H1 (cell line): ENCODE measurements at regions not wholly inside any gene's neighbourhood (a gene's known extent, or its start where the extent isn't known, plus 50 kb on each side); places are given as distances from the start of the nearest gene placed in this dataset.

Experiments used
- CTCF ChIA-PET: fragments of 300-600 bp; sonication (Branson Sonifier 250); formaldehyde crosslinking; loops from one replicate; lab custom pipeline; 2021; ENCODE audit not compliant: partially characterized antibody; lab: Charles Lee
- POLR2A ChIA-PET: fragments of 300-600 bp; sonication (Branson Sonifier 250); formaldehyde crosslinking; loops from one replicate; lab custom pipeline; 2021; ENCODE audit warnings: inconsistent platforms; ENCODE audit not compliant: partially characterized antibody; lab: Charles Lee
- DNase-seq, 2 experiments: peaks; one replicate each; pipeline versions ENCODE4 v3.0.0 to v3.0.0-alpha.2; 2010 to 2022; ENCODE audit warnings: low spot score in 2 of 2, low read depth in 1 of 2, mixed read lengths in 1 of 2
- FAIRE-seq: peaks from 2 replicates; lab custom pipeline; 2011; peaks lifted over from hg19 to GRCh38; lab: Jason Lieb, UNC
- H2AFZ ChIP-seq: 2 replicates; pipeline ENCODE4 v1.8.1; 2012; ENCODE audit warnings: low read length, inconsistent platforms
- H2AK5ac ChIP-seq: 2 replicates; pipeline ENCODE4 v1.6.1; 2013; ENCODE audit warnings: low read depth, low read length
- H2BK120ac ChIP-seq: replicated peaks from 2 replicates; pipeline ENCODE3; 2013; ENCODE audit warnings: low read depth, low read length, inconsistent platforms
- H2BK12ac ChIP-seq: 2 replicates; pipeline ENCODE4 v1.6.1; 2013; ENCODE audit warnings: low read depth, low read length
- H2BK15ac ChIP-seq: 2 replicates; pipeline ENCODE4 v1.6.1; 2013; ENCODE audit warnings: low read length
- H2BK20ac ChIP-seq: 2 replicates; pipeline ENCODE4 v1.6.1; 2013; ENCODE audit warnings: low read length
- H2BK5ac ChIP-seq: 2 replicates; pipeline ENCODE4 v1.6.1; 2013; ENCODE audit warnings: low read depth, low read length
- H3K14ac ChIP-seq: 2 replicates; pipeline ENCODE4 v1.6.1; 2013; ENCODE audit warnings: inconsistent platforms; ENCODE audit not compliant: insufficient read length
- H3K18ac ChIP-seq: 2 replicates; pipeline ENCODE4 v1.6.1; 2013; ENCODE audit warnings: low read length; ENCODE audit errors: extremely low read depth
- H3K23ac ChIP-seq: 2 replicates; pipeline ENCODE4 v1.6.1; 2013; ENCODE audit warnings: inconsistent platforms; ENCODE audit not compliant: insufficient read length
- H3K23me2 ChIP-seq: 2 replicates; pipeline ENCODE4 v1.6.1; 2013; ENCODE audit warnings: low read depth, low read length
- H3K27ac ChIP-seq: 2 replicates; pipeline ENCODE4 v1.6.1; 2011; ENCODE audit warnings: low read depth, low read length, inconsistent platforms
- H3K27me3 ChIP-seq, 4 experiments: replicated peaks in 1 of 4; 1 replicate in 1 of 4; 2 replicates in 3 of 4; pipeline versions ENCODE4 v1.6.1 to v1.8.1; 2011 to 2013; ENCODE audit warnings: low read length in 3 of 4, mild to moderate bottlenecking in 3 of 4, inconsistent platforms in 2 of 4, mixed read lengths in 2 of 4, moderate library complexity in 1 of 4; ENCODE audit not compliant: control insufficient read depth in 3 of 4, insufficient read depth in 3 of 4; ENCODE audit errors: extremely low read depth in 1 of 4
- H3K36me3 ChIP-seq, 4 experiments: 2 replicates each; pipeline versions ENCODE4 v1.6.1 to v1.8.1; 2011 to 2013; ENCODE audit warnings: mild to moderate bottlenecking in 4 of 4, low read length in 3 of 4, moderate library complexity in 2 of 4, control low read depth in 1 of 4, inconsistent platforms in 1 of 4; ENCODE audit not compliant: insufficient read depth in 4 of 4, control insufficient read depth in 2 of 4
- H3K4ac ChIP-seq: replicated peaks from 2 replicates; pipeline ENCODE3; 2013; ENCODE audit warnings: low read length, low read depth, mixed read lengths, inconsistent platforms; ENCODE audit not compliant: insufficient read length
- H3K4me1 ChIP-seq, 4 experiments: replicated peaks in 1 of 4; 1 replicate in 1 of 4; 2 replicates in 3 of 4; pipeline versions ENCODE4 v1.6.1 to v1.8.1; 2011 to 2013; ENCODE audit warnings: low read length in 3 of 4, inconsistent platforms in 2 of 4, mixed read lengths in 1 of 4; ENCODE audit not compliant: insufficient read depth in 4 of 4, control insufficient read depth in 3 of 4
- H3K4me2 ChIP-seq, 2 experiments: 2 replicates each; pipeline versions ENCODE4 v1.6.1 to v1.8.1; 2011 to 2013; ENCODE audit warnings: low read depth in 2 of 2, low read length in 2 of 2, control low read depth in 1 of 2, inconsistent platforms in 1 of 2, mild to moderate bottlenecking in 1 of 2; ENCODE audit not compliant: insufficient read depth in 1 of 2
- H3K4me3 ChIP-seq, 4 experiments: fragments of 200-600, 300-600 bp in 1 of 4; sonication (generic), shearing (Covaris generic), sonication (Bioruptor Twin) in 1 of 4; 2 replicates each; pipeline versions ENCODE4 v1.5.1 to v1.8.1; 2011 to 2016; ENCODE audit warnings: low read length in 4 of 4, low read depth in 3 of 4, control low read depth in 2 of 4, inconsistent platforms in 2 of 4, mild to moderate bottlenecking in 2 of 4, mixed read lengths in 1 of 4, moderate library complexity in 1 of 4; ENCODE audit not compliant: insufficient read depth in 2 of 4; ENCODE audit errors: extremely low read depth in 1 of 4
- H3K56ac ChIP-seq: replicated peaks from 2 replicates; pipeline ENCODE3; 2013; ENCODE audit warnings: low read depth, mild to moderate bottlenecking, mixed read lengths, low read length, inconsistent platforms; ENCODE audit not compliant: insufficient read length
- H3K79me1 ChIP-seq: 2 replicates; pipeline ENCODE4 v1.6.1; 2013; ENCODE audit warnings: low read depth, low read length, control low read depth
- H3K79me2 ChIP-seq, 2 experiments: 2 replicates each; pipeline versions ENCODE4 v1.6.1 to v1.8.1; 2012 to 2013; ENCODE audit warnings: low read length in 2 of 2, mild to moderate bottlenecking in 2 of 2, inconsistent platforms in 1 of 2; ENCODE audit not compliant: insufficient read depth in 2 of 2, control insufficient read depth in 1 of 2
- H3K9ac ChIP-seq, 4 experiments: replicated peaks in 1 of 4; 1 replicate in 1 of 4; 2 replicates in 3 of 4; pipeline versions ENCODE4 v1.6.1 to v1.8.1; 2011 to 2013; ENCODE audit warnings: low read depth in 3 of 4, low read length in 3 of 4, control low read depth in 2 of 4, mild to moderate bottlenecking in 2 of 4, moderate library complexity in 2 of 4, inconsistent platforms in 1 of 4; ENCODE audit errors: extremely low read depth in 1 of 4
- H3K9me3 ChIP-seq, 2 experiments: 2 replicates each; pipeline versions ENCODE4 v1.6.1 to v1.8.1; 2012 to 2013; ENCODE audit warnings: mild to moderate bottlenecking in 2 of 2, moderate library complexity in 2 of 2, control low read depth in 1 of 2, inconsistent platforms in 1 of 2, low read depth in 1 of 2, low read length in 1 of 2, mixed read lengths in 1 of 2; ENCODE audit not compliant: insufficient read depth in 2 of 2
- H4K20me1 ChIP-seq, 2 experiments: replicated peaks in 1 of 2; 2 replicates each; pipeline versions ENCODE3 to v1.8.1; 2011 to 2013; ENCODE audit warnings: inconsistent platforms in 2 of 2, low read length in 2 of 2, mild to moderate bottlenecking in 1 of 2; ENCODE audit not compliant: insufficient read depth in 2 of 2, control insufficient read depth in 1 of 2
- H4K5ac ChIP-seq: 2 replicates; pipeline ENCODE4 v1.6.1; 2013; ENCODE audit warnings: low read length, low read depth, mixed read lengths, inconsistent platforms; ENCODE audit not compliant: insufficient read length
- H4K8ac ChIP-seq: 2 replicates; pipeline ENCODE4 v1.8.0; 2013; ENCODE audit warnings: mild to moderate bottlenecking, moderate library complexity, low read length, inconsistent platforms; ENCODE audit not compliant: insufficient read depth; ENCODE audit errors: extremely low read depth
- H4K91ac ChIP-seq: replicated peaks from 2 replicates; pipeline ENCODE3; 2013; ENCODE audit warnings: low read length, mixed read lengths, inconsistent platforms; ENCODE audit not compliant: insufficient read length
- ATF3 ChIP-seq: IDR thresholded peaks from 2 replicates; pipeline ENCODE4 v1.6.1; 2011; ENCODE audit warnings: low read depth, mild to moderate bottlenecking, low read length; ENCODE audit not compliant: insufficient read depth
- BRCA1 ChIP-seq: IDR thresholded peaks from 2 replicates; pipeline ENCODE4 v1.6.1; 2012; ENCODE audit warnings: low read depth, low read length, improper control_type of control experiment
- CHD2 ChIP-seq: IDR thresholded peaks from 2 replicates; pipeline ENCODE4 v1.6.1; 2012; ENCODE audit warnings: low read length, improper control_type of control experiment
- GTF2F1 ChIP-seq: IDR thresholded peaks from 2 replicates; pipeline ENCODE4 v1.6.1; 2012; ENCODE audit warnings: low read depth, low read length, improper control_type of control experiment, borderline replicate concordance
- KDM5A ChIP-seq: fragments of 200-600 bp; IDR thresholded peaks from 2 replicates; pipeline ENCODE4 v1.7.1; 2012; ENCODE audit warnings: mild to moderate bottlenecking, low read length, inconsistent platforms, mixed read lengths
- RAD21 ChIP-seq, 2 experiments: IDR thresholded peaks in 1 of 2; conservative IDR thresholded peaks in 1 of 2; 2 replicates each; pipeline ENCODE4 v1.6.1; 2011; ENCODE audit warnings: low read depth in 2 of 2, low read length in 2 of 2, improper control_type of control experiment in 1 of 2, inconsistent platforms in 1 of 2, mild to moderate bottlenecking in 1 of 2, moderate library complexity in 1 of 2
- RXRA ChIP-seq: IDR thresholded peaks from 2 replicates; pipeline ENCODE4 v1.6.1; 2011; ENCODE audit warnings: low read depth, mild to moderate bottlenecking, low read length, moderate library complexity; ENCODE audit not compliant: insufficient read depth
- SAP30 ChIP-seq: fragments of 300-600 bp; sonication (generic); IDR thresholded peaks from 2 replicates; pipeline ENCODE4 v1.7.1; 2012; ENCODE audit warnings: low read length, moderate library complexity, mild to moderate bottlenecking, inconsistent platforms; ENCODE audit not compliant: insufficient read depth, insufficient replicate concordance
- SIN3A ChIP-seq, 2 experiments: IDR thresholded peaks in 1 of 2; conservative IDR thresholded peaks in 1 of 2; 2 replicates each; pipeline ENCODE4 v1.6.1; 2011 to 2012; ENCODE audit warnings: low read length in 2 of 2, improper control_type of control experiment in 1 of 2, low read depth in 1 of 2, mild to moderate bottlenecking in 1 of 2
- SP2 ChIP-seq: IDR thresholded peaks from 2 replicates; pipeline ENCODE4 v1.6.1; 2012; ENCODE audit warnings: mild to moderate bottlenecking, low read length, inconsistent platforms
- SP4 ChIP-seq: IDR thresholded peaks from 2 replicates; pipeline ENCODE4 v1.6.1; 2012; ENCODE audit warnings: low read length, inconsistent platforms
- SRF ChIP-seq: IDR thresholded peaks from 2 replicates; pipeline ENCODE4 v1.6.1; 2011; ENCODE audit warnings: mild to moderate bottlenecking, low read depth, low read length, moderate library complexity
- TAF7 ChIP-seq: optimal IDR thresholded peaks from 2 replicates; pipeline ENCODE3; 2011; ENCODE audit warnings: low read depth, mild to moderate bottlenecking, inconsistent platforms, low read length, moderate library complexity, borderline replicate concordance
- TCF12 ChIP-seq: IDR thresholded peaks from 2 replicates; pipeline ENCODE4 v1.6.1; 2011; ENCODE audit warnings: low read depth, mild to moderate bottlenecking, low read length
- YY1 ChIP-seq: IDR thresholded peaks from 2 replicates; pipeline ENCODE4 v1.6.1; 2011; ENCODE audit warnings: low read depth, mild to moderate bottlenecking, low read length
- WGBS, 2 experiments: shearing (Covaris generic) in 1 of 2; methylation state at CpG; one replicate each; pipeline versions ENCODE4 v1.1.6 to v1.1.7; 2013 to 2015; ENCODE audit warnings: low lambda C conversion rate in 2 of 2, mixed read lengths in 2 of 2, inconsistent platforms in 1 of 2, low coverage in 1 of 2, missing lambda C conversion rate in 1 of 2; ENCODE audit not compliant: insufficient replicate concordance in 2 of 2, insufficient coverage in 1 of 2, insufficient read length in 1 of 2; ENCODE audit errors: extremely low coverage in 1 of 2, missing lambda C conversion rate in 1 of 2; 5-methylcytosine and 5-hydroxymethylcytosine counted together

- no peak overlapping the region for H3K27ac ChIP-seq
- DNase-seq (no peak), FAIRE-seq (no peak)
- H3K4me3 ChIP-seq = no peak overlapping the region
- H2BK12ac ChIP-seq = no peak overlapping the region
- POLR2A ChIA-PET = no interaction called here
- H2BK15ac ChIP-seq = no peak overlapping the region
- no peaks in the 10 kb centered on the region for H3K23me2 ChIP-seq
- no peak overlapping the region for H3K23ac ChIP-seq
- no peak for TF ChIP-seq TAF7
- TF ChIP-seq SP2 = no peak
- no peak for TF ChIP-seq ATF3
- no peak for TF ChIP-seq GTF2F1
- no peak for TF ChIP-seq BRCA1
- TF ChIP-seq CHD2 = no peak
- no peak for TF ChIP-seq RXRA
- no peak for TF ChIP-seq YY1
- no peak for TF ChIP-seq SP4
- TF ChIP-seq TCF12 = no peak
- no peak for TF ChIP-seq SRF
- TF ChIP-seq SAP30 = no peak
- no peak for TF ChIP-seq KDM5A
- TF ChIP-seq RAD21 (IDR thresholded peaks at IDR 0.05 in 1 of 2, conservative IDR thresholded peaks at IDR 0.05 in 1 of 2; ENCODE audit: low read depth in 2 of 2, low read length in 2 of 2) = no peak
- no peak for TF ChIP-seq SIN3A (conservative IDR thresholded peaks at IDR 0.05 in 1 of 2, IDR thresholded peaks at IDR 0.05 in 1 of 2; ENCODE audit: low read depth in 1 of 2, low read length in 2 of 2)
- no peaks in the 10 kb centered on the region for H3K27me3 ChIP-seq
- no peaks in the 10 kb centered on the region for H3K9me3 ChIP-seq
- no peak overlapping the region for H3K4ac ChIP-seq
- H4K91ac ChIP-seq = no peak overlapping the region
- no peak overlapping the region for H3K56ac ChIP-seq
- no peak overlapping the region for H2AFZ ChIP-seq
- H2BK5ac ChIP-seq = no peak overlapping the region
- no peak overlapping the region for H2AK5ac ChIP-seq
- H3K79me1 ChIP-seq = no peaks in the 10 kb centered on the region
- no peak overlapping the region for H2BK120ac ChIP-seq
- no peak overlapping the region for H4K8ac ChIP-seq
- no peaks in the 10 kb centered on the region for H4K20me1 ChIP-seq
- no peak overlapping the region for H2BK20ac ChIP-seq
- H3K36me3 ChIP-seq = no peaks in the 10 kb centered on the region
- H3K79me2 ChIP-seq = no peaks in the 10 kb centered on the region
- WGBS, 2 experiments = 100% methylated on average over 1 of the region's 1 CpG; no CpG with 5 or more reads in 1 of the 2 experiments
- H3K14ac ChIP-seq = no peak overlapping the region
- no peak overlapping the region for H3K9ac ChIP-seq
- CTCF ChIA-PET = no interaction called here
- H3K4me1 ChIP-seq = no peaks in the 10 kb centered on the region
- no peak overlapping the region for H4K5ac ChIP-seq
- H3K4me2 ChIP-seq = no peak overlapping the region
- H3K18ac ChIP-seq = no peak overlapping the region
These were observed 885.7 kb upstream of the RAG2 start for GRCh38 chr11:37483761-37484160.
